ENCODE measurements at regions not wholly inside any gene's neighbourhood (a gene's known extent, or its start where the extent isn't known, plus 50 kb on each side); places are given as distances from the start of the nearest gene placed in this dataset.

DNA sequence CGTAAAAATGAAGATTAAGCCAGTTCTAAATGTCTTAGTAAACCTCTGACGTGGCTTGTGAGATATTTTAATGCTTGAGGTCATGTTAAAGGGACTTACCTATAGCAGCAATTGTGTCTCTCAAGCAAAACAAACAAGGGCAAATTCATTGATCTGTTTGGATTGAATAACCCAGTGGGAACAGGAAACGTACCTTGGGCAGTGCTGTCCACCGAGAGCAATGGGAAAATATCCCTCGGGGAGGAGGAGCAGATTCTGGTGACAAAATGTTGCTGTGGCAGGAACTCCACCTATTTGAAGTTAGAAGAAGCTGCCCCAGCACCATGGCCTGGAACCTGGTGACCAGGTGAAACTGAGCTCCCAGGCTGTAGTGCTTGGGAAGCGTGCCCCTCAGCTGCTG lies 107.1 kb upstream of the FZD8 start:
- Histone ChIP-seq H4K20me1 (ENCODE audit: insufficient read depth) (no peaks in the 10 kb centered on the region), H3K79me2 (ENCODE audit: insufficient read depth, low read length) (no peaks in the 10 kb centered on the region), H3K27ac (ENCODE audit: low read depth, low read length) (no peak overlapping the region), H3K36me3 (ENCODE audit: control insufficient read depth in 1 of 2, insufficient read depth in 2 of 2, low read length in 2 of 2) (no peaks in the 10 kb centered on the region), H3K4me3 (replicated peaks in 1 of 2; ENCODE audit: low read depth in 1 of 2, low read length in 2 of 2) (no peak overlapping the region), H3K27me3 (ENCODE audit: insufficient read depth, low read length) (no peaks in the 10 kb centered on the region), H3K9ac (ENCODE audit: low read length) (no peak overlapping the region), H2AFZ (ENCODE audit: low read depth, low read length, poor library complexity, severe bottlenecking) (no peak overlapping the region), H3K9me3 (ENCODE audit: control insufficient read depth in 1 of 2, insufficient read depth in 1 of 2, low read depth in 1 of 2, low read length in 2 of 2) (no peaks in the 10 kb centered on the region), H3K4me2 (ENCODE audit: low read length) (no peak overlapping the region), H3K4me1 (ENCODE audit: control insufficient read depth in 1 of 2, insufficient read depth in 2 of 2, low read length in 2 of 2) (no peaks in the 10 kb centered on the region), H3K9me2 (ENCODE audit: insufficient read depth) (no peaks in the 10 kb centered on the region)
- intact Hi-C loops (cut with micrococcal nuclease) = no loop called here
- ATAC-seq (no peak), DNase-seq (ENCODE audit: low read depth, low spot score) (no peak)
- CTCF ChIA-PET = no interaction called here
- TF ChIP-seq, protein P1, sequence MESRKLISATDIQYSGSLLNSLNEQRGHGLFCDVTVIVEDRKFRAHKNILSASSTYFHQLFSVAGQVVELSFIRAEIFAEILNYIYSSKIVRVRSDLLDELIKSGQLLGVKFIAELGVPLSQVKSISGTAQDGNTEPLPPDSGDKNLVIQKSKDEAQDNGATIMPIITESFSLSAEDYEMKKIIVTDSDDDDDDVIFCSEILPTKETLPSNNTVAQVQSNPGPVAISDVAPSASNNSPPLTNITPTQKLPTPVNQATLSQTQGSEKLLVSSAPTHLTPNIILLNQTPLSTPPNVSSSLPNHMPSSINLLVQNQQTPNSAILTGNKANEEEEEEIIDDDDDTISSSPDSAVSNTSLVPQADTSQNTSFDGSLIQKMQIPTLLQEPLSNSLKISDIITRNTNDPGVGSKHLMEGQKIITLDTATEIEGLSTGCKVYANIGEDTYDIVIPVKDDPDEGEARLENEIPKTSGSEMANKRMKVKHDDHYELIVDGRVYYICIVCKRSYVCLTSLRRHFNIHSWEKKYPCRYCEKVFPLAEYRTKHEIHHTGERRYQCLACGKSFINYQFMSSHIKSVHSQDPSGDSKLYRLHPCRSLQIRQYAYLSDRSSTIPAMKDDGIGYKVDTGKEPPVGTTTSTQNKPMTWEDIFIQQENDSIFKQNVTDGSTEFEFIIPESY (IDR thresholded peaks at IDR 0.05; ENCODE audit: extremely low read depth, insufficient replicate concordance, low read length) = no peak
- TF ChIP-seq SIN3A (IDR thresholded peaks at IDR 0.05; ENCODE audit: low read depth) = no peak
- no peak for TF ChIP-seq EGR1 (IDR thresholded peaks at IDR 0.05; ENCODE audit: low read depth)
- TF ChIP-seq RAD21 (IDR thresholded peaks at IDR 0.05; ENCODE audit: low read depth) = no peak
- no peak for TF ChIP-seq POLR2A (IDR thresholded peaks at IDR 0.05; ENCODE audit: borderline replicate concordance, extremely low read depth, insufficient read depth, insufficient read length)
- TF ChIP-seq YY1 (IDR thresholded peaks at IDR 0.05; ENCODE audit: extremely low read depth, insufficient replicate concordance, low read depth, low read length) = no peak
- no peak for TF ChIP-seq FOSL1 (IDR thresholded peaks at IDR 0.05; ENCODE audit: low read depth)
- TF ChIP-seq, protein P2, sequence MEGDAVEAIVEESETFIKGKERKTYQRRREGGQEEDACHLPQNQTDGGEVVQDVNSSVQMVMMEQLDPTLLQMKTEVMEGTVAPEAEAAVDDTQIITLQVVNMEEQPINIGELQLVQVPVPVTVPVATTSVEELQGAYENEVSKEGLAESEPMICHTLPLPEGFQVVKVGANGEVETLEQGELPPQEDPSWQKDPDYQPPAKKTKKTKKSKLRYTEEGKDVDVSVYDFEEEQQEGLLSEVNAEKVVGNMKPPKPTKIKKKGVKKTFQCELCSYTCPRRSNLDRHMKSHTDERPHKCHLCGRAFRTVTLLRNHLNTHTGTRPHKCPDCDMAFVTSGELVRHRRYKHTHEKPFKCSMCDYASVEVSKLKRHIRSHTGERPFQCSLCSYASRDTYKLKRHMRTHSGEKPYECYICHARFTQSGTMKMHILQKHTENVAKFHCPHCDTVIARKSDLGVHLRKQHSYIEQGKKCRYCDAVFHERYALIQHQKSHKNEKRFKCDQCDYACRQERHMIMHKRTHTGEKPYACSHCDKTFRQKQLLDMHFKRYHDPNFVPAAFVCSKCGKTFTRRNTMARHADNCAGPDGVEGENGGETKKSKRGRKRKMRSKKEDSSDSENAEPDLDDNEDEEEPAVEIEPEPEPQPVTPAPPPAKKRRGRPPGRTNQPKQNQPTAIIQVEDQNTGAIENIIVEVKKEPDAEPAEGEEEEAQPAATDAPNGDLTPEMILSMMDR (IDR thresholded peaks at IDR 0.05 in 2 of 3, conservative IDR thresholded peaks at IDR 0.05 in 1 of 3; ENCODE audit: borderline replicate concordance in 1 of 3, insufficient read depth in 1 of 3, low read depth in 2 of 3, low read length in 2 of 3) = no peak
- TF ChIP-seq ZFX (IDR thresholded peaks at IDR 0.05) = no peak
- TF ChIP-seq, protein P3, sequence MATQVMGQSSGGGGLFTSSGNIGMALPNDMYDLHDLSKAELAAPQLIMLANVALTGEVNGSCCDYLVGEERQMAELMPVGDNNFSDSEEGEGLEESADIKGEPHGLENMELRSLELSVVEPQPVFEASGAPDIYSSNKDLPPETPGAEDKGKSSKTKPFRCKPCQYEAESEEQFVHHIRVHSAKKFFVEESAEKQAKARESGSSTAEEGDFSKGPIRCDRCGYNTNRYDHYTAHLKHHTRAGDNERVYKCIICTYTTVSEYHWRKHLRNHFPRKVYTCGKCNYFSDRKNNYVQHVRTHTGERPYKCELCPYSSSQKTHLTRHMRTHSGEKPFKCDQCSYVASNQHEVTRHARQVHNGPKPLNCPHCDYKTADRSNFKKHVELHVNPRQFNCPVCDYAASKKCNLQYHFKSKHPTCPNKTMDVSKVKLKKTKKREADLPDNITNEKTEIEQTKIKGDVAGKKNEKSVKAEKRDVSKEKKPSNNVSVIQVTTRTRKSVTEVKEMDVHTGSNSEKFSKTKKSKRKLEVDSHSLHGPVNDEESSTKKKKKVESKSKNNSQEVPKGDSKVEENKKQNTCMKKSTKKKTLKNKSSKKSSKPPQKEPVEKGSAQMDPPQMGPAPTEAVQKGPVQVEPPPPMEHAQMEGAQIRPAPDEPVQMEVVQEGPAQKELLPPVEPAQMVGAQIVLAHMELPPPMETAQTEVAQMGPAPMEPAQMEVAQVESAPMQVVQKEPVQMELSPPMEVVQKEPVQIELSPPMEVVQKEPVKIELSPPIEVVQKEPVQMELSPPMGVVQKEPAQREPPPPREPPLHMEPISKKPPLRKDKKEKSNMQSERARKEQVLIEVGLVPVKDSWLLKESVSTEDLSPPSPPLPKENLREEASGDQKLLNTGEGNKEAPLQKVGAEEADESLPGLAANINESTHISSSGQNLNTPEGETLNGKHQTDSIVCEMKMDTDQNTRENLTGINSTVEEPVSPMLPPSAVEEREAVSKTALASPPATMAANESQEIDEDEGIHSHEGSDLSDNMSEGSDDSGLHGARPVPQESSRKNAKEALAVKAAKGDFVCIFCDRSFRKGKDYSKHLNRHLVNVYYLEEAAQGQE (IDR thresholded peaks at IDR 0.05; ENCODE audit: low read depth) = no peak
- TF ChIP-seq, protein P4, sequence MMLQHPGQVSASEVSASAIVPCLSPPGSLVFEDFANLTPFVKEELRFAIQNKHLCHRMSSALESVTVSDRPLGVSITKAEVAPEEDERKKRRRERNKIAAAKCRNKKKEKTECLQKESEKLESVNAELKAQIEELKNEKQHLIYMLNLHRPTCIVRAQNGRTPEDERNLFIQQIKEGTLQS (IDR thresholded peaks at IDR 0.05) = no peak
- no peak for TF ChIP-seq SRF (IDR thresholded peaks at IDR 0.05; ENCODE audit: low read depth)
- TF ChIP-seq EZH2phosphoT487 (IDR thresholded peaks at IDR 0.05; ENCODE audit: borderline replicate concordance) = no peak
- TF ChIP-seq CEBPB (IDR thresholded peaks at IDR 0.05; ENCODE audit: low read depth) = no peak
- no peak for TF ChIP-seq EZH2 (IDR thresholded peaks at IDR 0.05)
- TF ChIP-seq CBX3 (IDR thresholded peaks at IDR 0.05; ENCODE audit: low read depth) = no peak
- TF ChIP-seq, protein P5, sequence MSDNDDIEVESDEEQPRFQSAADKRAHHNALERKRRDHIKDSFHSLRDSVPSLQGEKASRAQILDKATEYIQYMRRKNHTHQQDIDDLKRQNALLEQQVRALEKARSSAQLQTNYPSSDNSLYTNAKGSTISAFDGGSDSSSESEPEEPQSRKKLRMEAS (IDR thresholded peaks at IDR 0.05) = no peak
- TF ChIP-seq JUND (IDR thresholded peaks at IDR 0.05) = no peak
- RAD21 ChIA-PET (ENCODE audit: low non-redundant PET in 1 of 2, low total read pairs in 2 of 2, uncharacterized antibody in 2 of 2, unreplicated experiment in 2 of 2) = interaction anchor here in 1 of 2 experiments (0.5 kb wide), 1 partner anchor 133 kb away, joined by 4 read pairs; no protein-coding TSS in a partner anchor
- POLR2A ChIA-PET = no interaction called here
- BruUV-seq (replicated peaks) = no TSS peak
